ENCODE measurements at regions not wholly inside any gene's neighbourhood (a gene's known extent, or its start where the extent isn't known, plus 50 kb on each side); places are given as distances from the start of the nearest gene placed in this dataset.

GRCh38 chr15:93359425-93360131 is 270.6 kb upstream of the RGMA start:
- no peak overlapping the region for H3K4me3 ChIP-seq
- DNase-seq (ENCODE audit: low spot score in 2 of 2): no peak
- no peak overlapping the region for H3K27ac ChIP-seq
- TF ChIP-seq EP300 (IDR thresholded peaks at IDR 0.05): no peak
- TF ChIP-seq POLR2A (IDR thresholded peaks at IDR 0.05): no peak
- TF ChIP-seq CTCF (IDR thresholded peaks at IDR 0.05): no peak
- H3K27me3 ChIP-seq: no peaks in the 10 kb centered on the region
- H3K9me3 ChIP-seq: no peaks in the 10 kb centered on the region
- no peaks in the 10 kb centered on the region for H3K4me1 ChIP-seq
- no peaks in the 10 kb centered on the region for H3K36me3 ChIP-seq
- 59 to 63% methylated on average over 15 of the region's 15 CpGs for WGBS, 2 donors

- Histone ChIP-seq H3K4me1 (no peaks in the 10 kb centered on the region), H3K4me3 (no peak overlapping the region), H3K9me3 (no peaks in the 10 kb centered on the region), H3K27me3 (no peaks in the 10 kb centered on the region), H3K36me3 (no peaks in the 10 kb centered on the region), H3K27ac (no peak overlapping the region)
- DNase-seq (ENCODE audit: low spot score in 2 of 2): no peak
- 79 to 84% methylated on average over 6 of the region's 6 CpGs for WGBS, 2 donors
- TF ChIP-seq EP300 (IDR thresholded peaks at IDR 0.05) (no peak), CTCF (IDR thresholded peaks at IDR 0.05) (no peak), POLR2A (IDR thresholded peaks at IDR 0.05) (no peak)
These were observed 270.0 kb upstream of the RGMA start for GRCh38 chr15:93359060-93359408.

- H3K4me3 ChIP-seq: no peak overlapping the region
- TF ChIP-seq CTCF (IDR thresholded peaks at IDR 0.05): no peak
- TF ChIP-seq POLR2A (IDR thresholded peaks at IDR 0.05): no peak
- no peak for TF ChIP-seq EP300 (IDR thresholded peaks at IDR 0.05)
- 76% methylated on average over 19 of the region's 19 CpGs for WGBS, 2 donors
- no peak overlapping the region for H3K27ac ChIP-seq
- no peak for DNase-seq (ENCODE audit: low spot score in 2 of 2)
- no peaks in the 10 kb centered on the region for H3K27me3 ChIP-seq
- H3K4me1 ChIP-seq: no peaks in the 10 kb centered on the region
- no peaks in the 10 kb centered on the region for H3K9me3 ChIP-seq
- no peaks in the 10 kb centered on the region for H3K36me3 ChIP-seq
These were observed 269.4 kb upstream of the RGMA start for GRCh38 chr15:93358166-93359059.

- Histone ChIP-seq H3K9me3 (peaks cover 0 to 5% (median 0%) of the 10 kb centered on the region in 4 donors), H3K36me3 (no peaks in the 10 kb centered on the region), H3K27me3 (no peaks in the 10 kb centered on the region), H3K4me3 (no peak overlapping the region), H3K4me1 (no peaks in the 10 kb centered on the region), H3K27ac (no peak overlapping the region)
- TF ChIP-seq CTCF (IDR thresholded peaks at IDR 0.05): no peak
- DNase-seq (ENCODE audit: low spot score in 2 of 2): no peak
- 66 to 67% methylated on average over 7 of the region's 7 CpGs for WGBS, 2 donors
These were observed 259.9 kb upstream of the RGMA start for GRCh38 chr15:93348711-93349545.

Data from tibial nerve (tissue), 4 donors.